Natural killer cell (primary cell): ENCODE measurements at regions not wholly inside any gene's neighbourhood (a gene's known extent, or its start where the extent isn't known, plus 50 kb on each side); places are given as distances from the start of the nearest gene placed in this dataset.

ENCODE experiments used
- ATAC-seq, 3 donors: fragments of 150-1000 bp in 2 of 3; fragments of 200-7000 bp in 1 of 3; cut with Tn5 transposase; 1 replicate in 1 of 3; 2 replicates in 2 of 3; pipeline ENCODE4 v1.10.0; 2021; ENCODE audit warnings: mild to moderate bottlenecking in 2 of 3, moderate library complexity in 2 of 3
- DNase-seq, 2 donors: peaks; one replicate each; pipeline versions ENCODE4 v3.0.0 to v3.0.0-alpha.2; 2013 to 2021; ENCODE audit warnings: mixed read lengths in 1 of 2
- H3K27ac ChIP-seq: one replicate; pipeline ENCODE4 v1.5.1; 2013; ENCODE audit warnings: mild to moderate bottlenecking, low read length
- H3K27me3 ChIP-seq: one replicate; pipeline ENCODE4 v1.6.1; 2013; ENCODE audit warnings: low read length; ENCODE audit not compliant: control insufficient read depth, insufficient read depth
- H3K36me3 ChIP-seq: one replicate; pipeline ENCODE4 v1.6.1; 2013; ENCODE audit warnings: low read length; ENCODE audit not compliant: control insufficient read depth, insufficient read depth
- H3K4me1 ChIP-seq: one replicate; pipeline ENCODE4 v1.6.1; 2013; ENCODE audit warnings: low read length; ENCODE audit not compliant: control insufficient read depth, insufficient read depth
- H3K4me3 ChIP-seq: one replicate; pipeline ENCODE4 v1.5.1; 2013; ENCODE audit warnings: low read length
- H3K9me3 ChIP-seq: one replicate; pipeline ENCODE4 v1.6.1; 2013; ENCODE audit warnings: low read length; ENCODE audit not compliant: control insufficient read depth, insufficient read depth
- H3K27ac Mint-ChIP-seq, 2 donors: one replicate each; pipeline ENCODE4 v1.8.0; 2022; ENCODE audit warnings: mild to moderate bottlenecking in 2 of 2, mixed read lengths in 2 of 2, moderate library complexity in 1 of 2
- H3K27me3 Mint-ChIP-seq, 2 donors: one replicate each; pipeline ENCODE4 v1.8.0; 2022; ENCODE audit warnings: low read depth in 2 of 2, mixed read lengths in 2 of 2
- H3K36me3 Mint-ChIP-seq: one replicate; pipeline ENCODE4 v1.8.0; 2022; ENCODE audit warnings: mixed read lengths
- H3K4me1 Mint-ChIP-seq, 2 donors: one replicate each; pipeline ENCODE4 v1.8.0; 2022; ENCODE audit warnings: mixed read lengths in 2 of 2
- H3K4me3 Mint-ChIP-seq: one replicate; pipeline ENCODE4 v1.8.0; 2022; ENCODE audit warnings: mild to moderate bottlenecking, moderate library complexity, mixed read lengths
- H3K9me3 Mint-ChIP-seq, 2 donors: one replicate each; pipeline ENCODE4 v1.8.0; 2022; ENCODE audit warnings: mixed read lengths in 2 of 2
- CTCF ChIP-seq: fragments of 200-600 bp; IDR thresholded peaks from one replicate; pipeline ENCODE4 v1.8.0; 2022; ENCODE audit warnings: antibody characterized with exemption
- WGBS: methylation state at CpG from one replicate; pipeline ENCODE4 v1.1.7; 2013; ENCODE audit warnings: missing lambda C conversion rate; ENCODE audit not compliant: insufficient coverage; 5-methylcytosine and 5-hydroxymethylcytosine counted together
- intact Hi-C: fragments of 100-400 bp; cut with micrococcal nuclease; formaldehyde crosslinking; loops from one replicate; pipeline ENCODE4 v1.14.2; 2022

- no peak for DNase-seq
- Mint-ChIP-seq H3K4me3 (no peak overlapping the region), H3K9me3 (no peaks in the 10 kb centered on the region), H3K36me3 (no peaks in the 10 kb centered on the region), H3K27me3 (peaks cover 11 to 30% of the 10 kb centered on the region in 2 donors), H3K27ac (no peak overlapping the region), H3K4me1 (no peaks in the 10 kb centered on the region)
- TF ChIP-seq CTCF: no peak
- H3K27me3 ChIP-seq: no peaks in the 10 kb centered on the region
- no peak overlapping the region for H3K4me3 ChIP-seq
- intact Hi-C loops: no loop called here
- WGBS: 26% methylated on average over 6 of the region's 6 CpGs
- H3K27ac ChIP-seq: no peak overlapping the region
- no peaks in the 10 kb centered on the region for H3K36me3 ChIP-seq
- H3K9me3 ChIP-seq: no peaks in the 10 kb centered on the region
- H3K4me1 ChIP-seq: no peaks in the 10 kb centered on the region
- ATAC-seq: no peak
These were observed 72.0 kb upstream of the BACE2 start for GRCh38 chr21:41095983-41096382.

GRCh38 chr21:41098076-41098475 is 69.9 kb upstream of the BACE2 start:
- H3K27me3 ChIP-seq: no peaks in the 10 kb centered on the region
- 79% methylated on average over 1 of the region's 1 CpG for WGBS
- H3K9me3 Mint-ChIP-seq: no peaks in the 10 kb centered on the region
- H3K4me3 ChIP-seq: no peak overlapping the region
- ATAC-seq: no peak
- H3K36me3 ChIP-seq: no peaks in the 10 kb centered on the region
- no peaks in the 10 kb centered on the region for H3K4me1 Mint-ChIP-seq
- H3K36me3 Mint-ChIP-seq: no peaks in the 10 kb centered on the region
- H3K27me3 Mint-ChIP-seq: peaks cover 11 to 33% of the 10 kb centered on the region in 2 donors
- no peaks in the 10 kb centered on the region for H3K9me3 ChIP-seq
- no peak overlapping the region for H3K4me3 Mint-ChIP-seq
- intact Hi-C loops: no loop called here
- no peak for DNase-seq
- H3K27ac ChIP-seq: no peak overlapping the region
- H3K27ac Mint-ChIP-seq: no peak overlapping the region
- no peak for TF ChIP-seq CTCF
- H3K4me1 ChIP-seq: no peaks in the 10 kb centered on the region

- H3K9me3 ChIP-seq: no peaks in the 10 kb centered on the region
- no peak overlapping the region for H3K4me3 ChIP-seq
- Mint-ChIP-seq H3K4me1 (no peaks in the 10 kb centered on the region), H3K9me3 (no peaks in the 10 kb centered on the region), H3K27ac (no peak overlapping the region), H3K27me3 (peaks cover 11 to 33% of the 10 kb centered on the region in 2 donors), H3K4me3 (no peak overlapping the region), H3K36me3 (no peaks in the 10 kb centered on the region)
- no peaks in the 10 kb centered on the region for H3K36me3 ChIP-seq
- H3K27ac ChIP-seq: no peak overlapping the region
- no peaks in the 10 kb centered on the region for H3K4me1 ChIP-seq
- intact Hi-C loops: no loop called here
- TF ChIP-seq CTCF: no peak
- DNase-seq (no peak), ATAC-seq (no peak)
- 39% methylated on average over 2 of the region's 2 CpGs for WGBS
- H3K27me3 ChIP-seq: no peaks in the 10 kb centered on the region
These were observed 69.4 kb upstream of the BACE2 start for GRCh38 chr21:41098481-41099042.

- no peaks in the 10 kb centered on the region for H3K9me3 ChIP-seq
- Mint-ChIP-seq H3K27ac (no peak overlapping the region), H3K4me3 (no peak overlapping the region), H3K9me3 (no peaks in the 10 kb centered on the region), H3K27me3 (peaks cover 13 to 36% of the 10 kb centered on the region in 2 donors), H3K36me3 (no peaks in the 10 kb centered on the region), H3K4me1 (no peaks in the 10 kb centered on the region)
- no peak overlapping the region for H3K4me3 ChIP-seq
- no peak for TF ChIP-seq CTCF
- H3K27ac ChIP-seq: no peak overlapping the region
- no peak for DNase-seq
- WGBS: 93% methylated on average over 3 of the region's 4 CpGs
- intact Hi-C loops: no loop called here
- H3K4me1 ChIP-seq: no peaks in the 10 kb centered on the region
- H3K36me3 ChIP-seq: no peaks in the 10 kb centered on the region
- H3K27me3 ChIP-seq: no peaks in the 10 kb centered on the region
- no peak for ATAC-seq
These were observed 67.0 kb upstream of the BACE2 start for GRCh38 chr21:41100826-41101550.
